ENCODE measurements at regions not wholly inside any gene's neighbourhood (a gene's known extent, or its start where the extent isn't known, plus 50 kb on each side); places are given as distances from the start of the nearest gene placed in this dataset.
"Not testable (repeated sequence)": the region's sequence is repeated elsewhere in the genome, so short reads cannot be mapped to it uniquely, and the experiment has no call there.

GRCh38 chr1:186762653-186763052 lies 66.1 kb upstream of the PLA2G4A start:
- ATAC-seq (ENCODE audit: low FRiP score) (no peak), DNase-seq (ENCODE audit: low spot score) (no peak)
- no peak for TF ChIP-seq CTCF (IDR thresholded peaks at IDR 0.05)

GRCh38 chr1:186761358-186761757 lies 67.4 kb upstream of the PLA2G4A start:
- no peak for TF ChIP-seq CTCF (IDR thresholded peaks at IDR 0.05)
- no peak for ATAC-seq (ENCODE audit: low FRiP score)
- DNase-seq (ENCODE audit: low spot score): no peak

GRCh38 chr1:186760446-186760845 lies 68.3 kb upstream of the PLA2G4A start:
- DNase-seq (ENCODE audit: low spot score) (no peak), ATAC-seq (ENCODE audit: low FRiP score) (no peak)
- no peak for TF ChIP-seq CTCF (IDR thresholded peaks at IDR 0.05)

GRCh38 chr1:186758896-186759606 lies 69.7 kb upstream of the PLA2G4A start:
- DNase-seq (ENCODE audit: low spot score); ATAC-seq (ENCODE audit: low FRiP score): not testable (repeated sequence)

GRCh38 chr1:186757851-186758250 lies 70.9 kb upstream of the PLA2G4A start:
- DNase-seq (ENCODE audit: low spot score): no peak
- no peak for ATAC-seq (ENCODE audit: low FRiP score)
- no peak for TF ChIP-seq CTCF (IDR thresholded peaks at IDR 0.05)

- ATAC-seq (ENCODE audit: low FRiP score) (no peak), DNase-seq (ENCODE audit: low spot score) (no peak)
- no peak for TF ChIP-seq CTCF (IDR thresholded peaks at IDR 0.05)
Observed at GRCh38 chr1:186754542-186755145, 74.1 kb upstream of the PLA2G4A start.

- no peak for DNase-seq (ENCODE audit: low spot score)
- no peak for TF ChIP-seq CTCF (IDR thresholded peaks at IDR 0.05)
- ATAC-seq (ENCODE audit: low FRiP score): no peak
Observed at GRCh38 chr1:186753241-186753640, 73.0 kb upstream of the PTGS2 start.

Measured in omental fat pad (tissue), 3 donors.